HCT116 (cell line): ENCODE measurements at regions not wholly inside any gene's neighbourhood (a gene's known extent, or its start where the extent isn't known, plus 50 kb on each side); places are given as distances from the start of the nearest gene placed in this dataset.

Source experiments
- ATAC-seq: fragments of 200-7000 bp; cut with Tn5 transposase; 2 replicates; pipeline ENCODE4 v1.9.1; 2020; ENCODE audit warnings: mild to moderate bottlenecking, moderate library complexity
- BruUV-seq: library from RNA; stranded (reverse); fragments of 400-500 nt; replicated peaks from 2 replicates; lab custom pipeline; 2021; lab: Mats Ljungman, UMichigan
- CTCF ChIA-PET: fragments of 300-600 bp; sonication (Branson Sonifier 250); formaldehyde crosslinking; loops from one replicate; lab custom pipeline; 2021; ENCODE audit warnings: antibody characterized with exemption; lab: Charles Lee
- POLR2A ChIA-PET: fragments of 300-600, 350-600 bp; sonication (Branson Sonifier 250); formaldehyde crosslinking; loops from one replicate; lab custom pipeline; 2021; ENCODE audit warnings: antibody characterized with exemption; lab: Charles Lee
- RAD21 ChIA-PET, 2 experiments: fragments of 300-600 bp; sonication (Branson Sonifier 250); formaldehyde crosslinking; loops; one replicate each; lab custom pipeline; 2023; ENCODE audit warnings: low total read pairs in 2 of 2; ENCODE audit not compliant: uncharacterized antibody in 2 of 2, unreplicated experiment in 2 of 2, low non-redundant PET in 1 of 2; lab: Charles Lee
- DNase-seq: peaks from one replicate; pipeline ENCODE4 v3.0.0-alpha.2; 2010; ENCODE audit warnings: low read depth, low spot score
- H2AFZ ChIP-seq: fragments of 200-600 bp; shearing (Covaris generic), sonication (generic); 2 replicates; pipeline ENCODE4 v1.6.1; 2017; ENCODE audit warnings: low read depth, mixed run types, mixed read lengths, antibody characterized with exemption, low read length; ENCODE audit not compliant: poor library complexity, severe bottlenecking
- H3K27ac ChIP-seq: 2 replicates; pipeline ENCODE4 v1.5.1; 2012; ENCODE audit warnings: low read depth, low read length
- H3K27me3 ChIP-seq: fragments of 200-600 bp; sonication (generic); 2 replicates; pipeline ENCODE4 v1.6.1; 2016; ENCODE audit warnings: mixed run types, low read length, mixed read lengths; ENCODE audit not compliant: insufficient read depth
- H3K36me3 ChIP-seq, 2 experiments: fragments of 200-500 bp in 1 of 2; fragments of 200-600 bp in 1 of 2; sonication (Bioruptor generic) in 1 of 2; sonication (generic) in 1 of 2; 2 replicates each; pipeline versions ENCODE4 v1.5.1 to v1.6.1; 2014 to 2016; ENCODE audit warnings: low read length in 2 of 2, inconsistent platforms in 1 of 2, mixed read lengths in 1 of 2, mixed run types in 1 of 2; ENCODE audit not compliant: insufficient read depth in 2 of 2, control insufficient read depth in 1 of 2
- H3K4me1 ChIP-seq, 2 experiments: fragments of 200-600 bp in 1 of 2; sonication (generic) in 1 of 2; 2 replicates each; pipeline versions ENCODE4 v1.5.1 to v1.6.1; 2012 to 2017; ENCODE audit warnings: low read length in 2 of 2, inconsistent platforms in 1 of 2, mild to moderate bottlenecking in 1 of 2, mixed read lengths in 1 of 2, mixed run types in 1 of 2, moderate library complexity in 1 of 2; ENCODE audit not compliant: insufficient read depth in 2 of 2, control insufficient read depth in 1 of 2
- H3K4me2 ChIP-seq: fragments of 200-600 bp; sonication (generic); 2 replicates; pipeline ENCODE4 v1.6.1; 2017; ENCODE audit warnings: mixed run types, low read length, mixed read lengths
- H3K4me3 ChIP-seq, 2 experiments: fragments of 200-600 bp in 1 of 2; sonication (generic) in 1 of 2; replicated peaks in 1 of 2; 2 replicates each; pipeline ENCODE4 v1.5.1; 2011 to 2016; ENCODE audit warnings: low read length in 2 of 2, control low read depth in 1 of 2, low read depth in 1 of 2, mild to moderate bottlenecking in 1 of 2, mixed read lengths in 1 of 2, mixed run types in 1 of 2
- H3K79me2 ChIP-seq: fragments of 200-600 bp; sonication (generic); 2 replicates; pipeline ENCODE4 v1.6.1; 2017; ENCODE audit warnings: mild to moderate bottlenecking, mixed run types, low read length, moderate library complexity, mixed read lengths; ENCODE audit not compliant: insufficient read depth
- H3K9ac ChIP-seq: fragments of 200-600 bp; sonication (generic); 2 replicates; pipeline ENCODE4 v1.6.1; 2016; ENCODE audit warnings: low read length, mixed read lengths
- H3K9me2 ChIP-seq: fragments of 200-600 bp; sonication (generic), shearing (Covaris generic); 2 replicates; pipeline ENCODE4 v1.6.1; 2017; ENCODE audit warnings: mixed run types, mild to moderate bottlenecking, moderate library complexity; ENCODE audit not compliant: insufficient read depth
- H3K9me3 ChIP-seq, 2 experiments: fragments of 200-500 bp in 1 of 2; fragments of 200-600 bp in 1 of 2; sonication (Bioruptor generic) in 1 of 2; sonication (generic) in 1 of 2; 2 replicates each; pipeline ENCODE4 v1.6.1; 2014 to 2017; ENCODE audit warnings: low read length in 2 of 2, mixed read lengths in 2 of 2, inconsistent platforms in 1 of 2, low read depth in 1 of 2, mild to moderate bottlenecking in 1 of 2, mixed run types in 1 of 2, moderate library complexity in 1 of 2; ENCODE audit not compliant: control insufficient read depth in 1 of 2, insufficient read depth in 1 of 2
- H4K20me1 ChIP-seq: fragments of 200-600 bp; sonication (generic), shearing (Covaris generic); 2 replicates; pipeline ENCODE4 v1.6.1; 2017; ENCODE audit warnings: mixed run types, mild to moderate bottlenecking, moderate library complexity; ENCODE audit not compliant: insufficient read depth
- CEBPB ChIP-seq: IDR thresholded peaks from 2 replicates; pipeline ENCODE4 v1.6.1; 2012; ENCODE audit warnings: low read depth
- EZH2 ChIP-seq: fragments of 200-600 bp; sonication (generic); IDR thresholded peaks from 2 replicates; pipeline ENCODE4 v1.6.1; 2017; ENCODE audit warnings: antibody characterized with exemption, mixed run types
- EZH2phosphoT487 ChIP-seq: fragments of 200-600 bp; IDR thresholded peaks from 2 replicates; pipeline ENCODE4 v1.6.1; 2018; ENCODE audit warnings: antibody characterized with exemption, borderline replicate concordance
- JUND ChIP-seq: IDR thresholded peaks from 2 replicates; pipeline ENCODE4 v1.6.1; 2012
- POLR2A ChIP-seq: IDR thresholded peaks from 2 replicates; pipeline ENCODE4 v1.7.0; 2011; ENCODE audit warnings: borderline replicate concordance; ENCODE audit not compliant: insufficient read depth, insufficient read length; ENCODE audit errors: extremely low read depth
- POLR2AphosphoS5 ChIP-seq: IDR thresholded peaks from 2 replicates; pipeline ENCODE4 v1.6.1; 2011; ENCODE audit warnings: mild to moderate bottlenecking, low read depth, low read length, moderate library complexity
- RAD21 ChIP-seq: IDR thresholded peaks from 2 replicates; pipeline ENCODE4 v1.6.1; 2012; ENCODE audit warnings: low read depth, mild to moderate bottlenecking
- SP1 ChIP-seq: IDR thresholded peaks from 2 replicates; pipeline ENCODE4 v1.6.1; 2012; ENCODE audit warnings: low read depth
- SRF ChIP-seq: IDR thresholded peaks from 2 replicates; pipeline ENCODE4 v1.6.1; 2012; ENCODE audit warnings: low read depth
- YY1 ChIP-seq: IDR thresholded peaks from 2 replicates; pipeline ENCODE4 v1.6.1; 2011; ENCODE audit warnings: low read length, low read depth, moderate library complexity, mild to moderate bottlenecking; ENCODE audit not compliant: insufficient replicate concordance; ENCODE audit errors: extremely low read depth
- ZNF274 ChIP-seq: fragments of 200-500 bp; sonication (Bioruptor generic); IDR thresholded peaks from 2 replicates; pipeline ENCODE4 v1.6.1; 2014; ENCODE audit warnings: mild to moderate bottlenecking, low read depth, low read length, inconsistent platforms
- intact Hi-C: fragments of 100-400 bp; cut with micrococcal nuclease; formaldehyde crosslinking; loops from 2 replicates; pipeline ENCODE4 v1.10.0; 2022
- TF ChIP-seq, protein P1 (sequence below), 3 experiments: fragments of 200-600 bp in 1 of 3; sonication (generic) in 1 of 3; IDR thresholded peaks in 2 of 3; conservative IDR thresholded peaks in 1 of 3; 2 replicates each; pipeline ENCODE4 v1.5.1; 2012 to 2017; ENCODE audit warnings: low read depth in 2 of 3, low read length in 2 of 3, antibody characterized with exemption in 1 of 3, borderline replicate concordance in 1 of 3, control low read depth in 1 of 3, mild to moderate bottlenecking in 1 of 3, mixed read lengths in 1 of 3, mixed run types in 1 of 3, moderate library complexity in 1 of 3; ENCODE audit not compliant: insufficient read depth in 1 of 3
- TF ChIP-seq, protein P2 (sequence below): IDR thresholded peaks from 2 replicates; pipeline ENCODE4 v1.6.1; 2012
- TF ChIP-seq, protein P3 (sequence below): IDR thresholded peaks from 2 replicates; pipeline ENCODE4 v1.6.1; 2012; ENCODE audit warnings: low read depth

DNA sequence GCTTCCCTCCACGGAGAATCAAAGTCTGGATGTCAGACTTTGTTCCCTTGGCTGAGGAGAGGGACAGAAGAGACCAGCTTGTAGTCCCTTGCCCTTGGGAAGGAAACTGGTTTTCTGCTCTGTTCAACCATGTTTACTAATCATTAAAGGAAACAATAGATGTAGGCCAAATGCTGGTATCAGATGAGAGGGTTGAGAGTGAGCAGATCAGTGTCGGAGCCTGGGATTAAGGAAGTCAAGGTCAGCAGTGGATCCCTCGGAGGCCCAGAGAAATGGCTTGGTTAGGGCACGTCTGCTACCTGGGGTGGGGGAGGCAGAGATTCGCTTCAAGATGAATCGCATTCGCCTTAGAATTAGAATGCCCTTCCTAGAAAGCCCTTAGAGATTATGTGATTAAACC lies 109.1 kb downstream of the MYCN start:
- Histone ChIP-seq H3K27me3 (0 out of 2 replicates have a peak, but pooled peaks cover 11% of the 10 kb centered on the region), H3K4me2 (no peak overlapping the region), H3K79me2 (no peaks in the 10 kb centered on the region), H3K36me3 (no peaks in the 10 kb centered on the region), H4K20me1 (no peaks in the 10 kb centered on the region), H3K9ac (no peak overlapping the region), H2AFZ (no peak overlapping the region), H3K4me1 (no peaks in the 10 kb centered on the region), H3K9me3 (no peaks in the 10 kb centered on the region), H3K4me3 (no peak overlapping the region), H3K9me2 (no peaks in the 10 kb centered on the region), H3K27ac (no peak overlapping the region)
- no peak for DNase-seq
- BruUV-seq: no TSS peak
- ATAC-seq: no peak
- TF ChIP-seq, protein P1, sequence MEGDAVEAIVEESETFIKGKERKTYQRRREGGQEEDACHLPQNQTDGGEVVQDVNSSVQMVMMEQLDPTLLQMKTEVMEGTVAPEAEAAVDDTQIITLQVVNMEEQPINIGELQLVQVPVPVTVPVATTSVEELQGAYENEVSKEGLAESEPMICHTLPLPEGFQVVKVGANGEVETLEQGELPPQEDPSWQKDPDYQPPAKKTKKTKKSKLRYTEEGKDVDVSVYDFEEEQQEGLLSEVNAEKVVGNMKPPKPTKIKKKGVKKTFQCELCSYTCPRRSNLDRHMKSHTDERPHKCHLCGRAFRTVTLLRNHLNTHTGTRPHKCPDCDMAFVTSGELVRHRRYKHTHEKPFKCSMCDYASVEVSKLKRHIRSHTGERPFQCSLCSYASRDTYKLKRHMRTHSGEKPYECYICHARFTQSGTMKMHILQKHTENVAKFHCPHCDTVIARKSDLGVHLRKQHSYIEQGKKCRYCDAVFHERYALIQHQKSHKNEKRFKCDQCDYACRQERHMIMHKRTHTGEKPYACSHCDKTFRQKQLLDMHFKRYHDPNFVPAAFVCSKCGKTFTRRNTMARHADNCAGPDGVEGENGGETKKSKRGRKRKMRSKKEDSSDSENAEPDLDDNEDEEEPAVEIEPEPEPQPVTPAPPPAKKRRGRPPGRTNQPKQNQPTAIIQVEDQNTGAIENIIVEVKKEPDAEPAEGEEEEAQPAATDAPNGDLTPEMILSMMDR (IDR thresholded peaks at IDR 0.05 in 2 of 3, conservative IDR thresholded peaks at IDR 0.05 in 1 of 3; ENCODE audit: borderline replicate concordance in 1 of 3, insufficient read depth in 1 of 3, low read depth in 2 of 3, low read length in 2 of 3): no peak
- TF ChIP-seq SRF: no peak
- no peak for TF ChIP-seq POLR2A
- no peak for TF ChIP-seq CEBPB
- TF ChIP-seq, protein P2, sequence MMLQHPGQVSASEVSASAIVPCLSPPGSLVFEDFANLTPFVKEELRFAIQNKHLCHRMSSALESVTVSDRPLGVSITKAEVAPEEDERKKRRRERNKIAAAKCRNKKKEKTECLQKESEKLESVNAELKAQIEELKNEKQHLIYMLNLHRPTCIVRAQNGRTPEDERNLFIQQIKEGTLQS: no peak
- no peak for TF ChIP-seq YY1
- ChIA-PET POLR2A (no interaction called here), CTCF (no interaction called here), RAD21 (no interaction called here)
- intact Hi-C loops: no loop called here

DNA sequence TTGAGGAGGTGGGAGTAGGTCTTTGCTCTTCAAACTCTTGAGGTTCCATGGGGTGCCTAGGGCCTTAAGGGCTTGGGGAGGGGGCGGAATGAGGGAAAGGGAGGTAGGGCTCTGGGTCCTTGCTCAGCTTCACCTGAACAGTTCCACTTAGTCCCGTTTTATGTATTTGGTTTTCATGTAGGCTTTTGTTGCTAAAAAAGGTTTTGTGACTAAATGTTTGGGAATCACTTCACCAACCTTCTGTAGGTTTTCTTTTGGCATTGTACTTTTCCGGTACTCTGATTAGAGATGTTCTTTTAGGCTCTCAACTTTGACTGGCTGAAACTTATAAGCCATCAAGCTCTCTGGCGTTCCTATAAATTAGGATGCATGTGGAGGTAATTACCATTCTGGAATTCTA lies 108.1 kb downstream of the MYCN start:
- TF ChIP-seq ZNF274 (no peak), JUND (no peak), SRF (no peak), RAD21 (no peak), EZH2phosphoT487 (no peak), YY1 (no peak), POLR2AphosphoS5 (no peak), EZH2 (no peak), SP1 (no peak)
- TF ChIP-seq, protein P3, sequence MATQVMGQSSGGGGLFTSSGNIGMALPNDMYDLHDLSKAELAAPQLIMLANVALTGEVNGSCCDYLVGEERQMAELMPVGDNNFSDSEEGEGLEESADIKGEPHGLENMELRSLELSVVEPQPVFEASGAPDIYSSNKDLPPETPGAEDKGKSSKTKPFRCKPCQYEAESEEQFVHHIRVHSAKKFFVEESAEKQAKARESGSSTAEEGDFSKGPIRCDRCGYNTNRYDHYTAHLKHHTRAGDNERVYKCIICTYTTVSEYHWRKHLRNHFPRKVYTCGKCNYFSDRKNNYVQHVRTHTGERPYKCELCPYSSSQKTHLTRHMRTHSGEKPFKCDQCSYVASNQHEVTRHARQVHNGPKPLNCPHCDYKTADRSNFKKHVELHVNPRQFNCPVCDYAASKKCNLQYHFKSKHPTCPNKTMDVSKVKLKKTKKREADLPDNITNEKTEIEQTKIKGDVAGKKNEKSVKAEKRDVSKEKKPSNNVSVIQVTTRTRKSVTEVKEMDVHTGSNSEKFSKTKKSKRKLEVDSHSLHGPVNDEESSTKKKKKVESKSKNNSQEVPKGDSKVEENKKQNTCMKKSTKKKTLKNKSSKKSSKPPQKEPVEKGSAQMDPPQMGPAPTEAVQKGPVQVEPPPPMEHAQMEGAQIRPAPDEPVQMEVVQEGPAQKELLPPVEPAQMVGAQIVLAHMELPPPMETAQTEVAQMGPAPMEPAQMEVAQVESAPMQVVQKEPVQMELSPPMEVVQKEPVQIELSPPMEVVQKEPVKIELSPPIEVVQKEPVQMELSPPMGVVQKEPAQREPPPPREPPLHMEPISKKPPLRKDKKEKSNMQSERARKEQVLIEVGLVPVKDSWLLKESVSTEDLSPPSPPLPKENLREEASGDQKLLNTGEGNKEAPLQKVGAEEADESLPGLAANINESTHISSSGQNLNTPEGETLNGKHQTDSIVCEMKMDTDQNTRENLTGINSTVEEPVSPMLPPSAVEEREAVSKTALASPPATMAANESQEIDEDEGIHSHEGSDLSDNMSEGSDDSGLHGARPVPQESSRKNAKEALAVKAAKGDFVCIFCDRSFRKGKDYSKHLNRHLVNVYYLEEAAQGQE: no peak
- no peak for DNase-seq
- ChIA-PET CTCF (no interaction called here), POLR2A (no interaction called here), RAD21 (no interaction called here)
- Histone ChIP-seq H3K4me3 (no peak overlapping the region), H3K79me2 (no peaks in the 10 kb centered on the region), H3K9me3 (no peaks in the 10 kb centered on the region), H3K9me2 (no peaks in the 10 kb centered on the region), H2AFZ (no peak overlapping the region), H3K4me2 (no peak overlapping the region), H4K20me1 (no peaks in the 10 kb centered on the region), H3K27me3 (0 out of 2 replicates have a peak, but pooled peaks cover 11% of the 10 kb centered on the region), H3K9ac (no peak overlapping the region), H3K4me1 (no peaks in the 10 kb centered on the region), H3K36me3 (no peaks in the 10 kb centered on the region), H3K27ac (no peak overlapping the region)
- no peak for ATAC-seq
- intact Hi-C loops: no loop called here
- BruUV-seq: no TSS peak
